Mesenchymal stem cell (in vitro differentiated cells and primary cell): ENCODE measurements at regions not wholly inside any gene's neighbourhood (a gene's known extent, or its start where the extent isn't known, plus 50 kb on each side); places are given as distances from the start of the nearest gene placed in this dataset.

Experiments
- DNase-seq: peaks from one replicate; pipeline ENCODE4 v3.0.0-alpha.2; 2013
- H2AFZ ChIP-seq: one replicate; pipeline ENCODE4 v1.6.1; 2013; ENCODE audit warnings: low read depth, mild to moderate bottlenecking, control low read depth, inconsistent platforms, low read length, moderate library complexity
- H2AK5ac ChIP-seq: 2 replicates; pipeline ENCODE4 v1.6.1; 2013; ENCODE audit warnings: low read length, moderate library complexity, mild to moderate bottlenecking, inconsistent platforms; ENCODE audit not compliant: severe bottlenecking
- H2BK120ac ChIP-seq: one replicate; pipeline ENCODE4 v1.6.1; 2013; ENCODE audit warnings: low read depth, mild to moderate bottlenecking, inconsistent platforms, low read length, moderate library complexity
- H2BK12ac ChIP-seq, 2 experiments: one replicate each; pipeline ENCODE4 v1.6.1; 2013; ENCODE audit warnings: inconsistent platforms in 2 of 2, low read length in 2 of 2, mild to moderate bottlenecking in 2 of 2, moderate library complexity in 2 of 2, control low read depth in 1 of 2
- H2BK15ac ChIP-seq: one replicate; pipeline ENCODE4 v1.6.1; 2013; ENCODE audit warnings: mild to moderate bottlenecking, low read depth, inconsistent platforms; ENCODE audit not compliant: poor library complexity, severe bottlenecking
- H2BK5ac ChIP-seq: 2 replicates; pipeline ENCODE4 v1.6.1; 2013; ENCODE audit warnings: low read depth, mild to moderate bottlenecking, low read length, control low read depth, inconsistent platforms; ENCODE audit not compliant: poor library complexity, severe bottlenecking
- H3K14ac ChIP-seq, 2 experiments: one replicate each; pipeline ENCODE4 v1.6.1; 2013; ENCODE audit warnings: inconsistent platforms in 2 of 2, low read length in 2 of 2, control low read depth in 1 of 2, mild to moderate bottlenecking in 1 of 2, moderate library complexity in 1 of 2
- H3K18ac ChIP-seq, 2 experiments: one replicate each; pipeline ENCODE4 v1.6.1; 2013; ENCODE audit warnings: inconsistent platforms in 2 of 2, low read length in 2 of 2, control low read depth in 1 of 2, low read depth in 1 of 2, mild to moderate bottlenecking in 1 of 2
- H3K23ac ChIP-seq, 2 experiments: one replicate each; pipeline ENCODE4 v1.6.1; 2013; ENCODE audit warnings: inconsistent platforms in 2 of 2, low read length in 2 of 2, mild to moderate bottlenecking in 2 of 2, moderate library complexity in 2 of 2, control low read depth in 1 of 2
- H3K27ac ChIP-seq: 2 replicates; pipeline ENCODE4 v1.5.1; 2013; ENCODE audit warnings: mild to moderate bottlenecking, moderate library complexity, low read length, control low read depth, inconsistent platforms; ENCODE audit not compliant: poor library complexity, severe bottlenecking
- H3K27me3 ChIP-seq, 2 experiments: 2 replicates each; pipeline versions ENCODE4 v1.6.1 to v1.7.0; 2013; ENCODE audit warnings: low read length in 2 of 2, mild to moderate bottlenecking in 2 of 2, moderate library complexity in 2 of 2, control low read depth in 1 of 2, inconsistent platforms in 1 of 2; ENCODE audit not compliant: control insufficient read depth in 1 of 2, insufficient read depth in 1 of 2
- H3K36me3 ChIP-seq, 2 experiments: 2 replicates each; pipeline versions ENCODE4 v1.6.1 to v1.7.0; 2013; ENCODE audit warnings: low read length in 2 of 2, control low read depth in 1 of 2, inconsistent platforms in 1 of 2, low read depth in 1 of 2, mild to moderate bottlenecking in 1 of 2; ENCODE audit not compliant: insufficient read depth in 2 of 2, control insufficient read depth in 1 of 2
- H3K4ac ChIP-seq, 2 experiments: one replicate each; pipeline ENCODE4 v1.6.1; 2013; ENCODE audit warnings: inconsistent platforms in 2 of 2, low read length in 2 of 2, mild to moderate bottlenecking in 2 of 2, moderate library complexity in 2 of 2, control low read depth in 1 of 2, low read depth in 1 of 2
- H3K4me1 ChIP-seq: 2 replicates; pipeline ENCODE4 v1.6.1; 2013; ENCODE audit warnings: low read depth, low read length, control low read depth; ENCODE audit not compliant: control insufficient read depth, insufficient read depth
- H3K4me2 ChIP-seq: 2 replicates; pipeline ENCODE4 v1.6.1; 2013; ENCODE audit warnings: low read length, mild to moderate bottlenecking, inconsistent platforms; ENCODE audit not compliant: poor library complexity, severe bottlenecking
- H3K4me3 ChIP-seq, 2 experiments: 2 replicates each; pipeline versions ENCODE4 v1.5.1 to v1.7.0; 2013; ENCODE audit warnings: low read length in 2 of 2, mild to moderate bottlenecking in 2 of 2, control low read depth in 1 of 2, low read depth in 1 of 2; ENCODE audit not compliant: insufficient read depth in 1 of 2
- H3K79me1 ChIP-seq: replicated peaks from 2 replicates; pipeline ENCODE4 v1.6.1; 2013; ENCODE audit warnings: mild to moderate bottlenecking, control low read depth, low read length, inconsistent platforms; ENCODE audit not compliant: poor library complexity, severe bottlenecking
- H3K9ac ChIP-seq: 2 replicates; pipeline ENCODE4 v1.7.0; 2013; ENCODE audit warnings: mild to moderate bottlenecking, low read length, moderate library complexity
- H3K9me3 ChIP-seq: 2 replicates; pipeline ENCODE4 v1.7.0; 2013; ENCODE audit warnings: mild to moderate bottlenecking, low read length; ENCODE audit not compliant: control insufficient read depth
- H4K8ac ChIP-seq: one replicate; pipeline ENCODE4 v1.6.1; 2013; ENCODE audit warnings: inconsistent platforms, mild to moderate bottlenecking, low read length, moderate library complexity
- H4K91ac ChIP-seq: one replicate; pipeline ENCODE4 v1.6.1; 2013; ENCODE audit warnings: mild to moderate bottlenecking, low read length, inconsistent platforms
- WGBS: methylation state at CpG from one replicate; pipeline ENCODE4 v1.1.7; 2013; ENCODE audit warnings: mixed read lengths; 5-methylcytosine and 5-hydroxymethylcytosine counted together

- Histone ChIP-seq H4K8ac (peak overlapping the region; percentile 46), H3K9me3 (peaks cover 2% of the 10 kb centered on the region), H3K79me1 (no peaks in the 10 kb centered on the region), H2BK120ac (peak overlapping the region; percentile 29), H2BK12ac (peak overlapping the region; percentile 18 to 59), H3K18ac (peak overlapping the region in 1 of 2 experiments; percentile 47), H3K4ac (peak overlapping the region; percentile 13 to 46), H2AFZ (no peak overlapping the region), H3K23ac (peak overlapping the region in 1 of 2 experiments; percentile 46), H2BK5ac (no peak overlapping the region), H2AK5ac (no peak overlapping the region), H3K27me3 (peaks cover 0 to 6% of the 10 kb centered on the region in 2 experiments), H3K4me1 (no peaks in the 10 kb centered on the region), H3K9ac (no peak overlapping the region), H3K4me3 (no peak overlapping the region), H3K27ac (no peak overlapping the region), H4K91ac (peak overlapping the region; percentile 72), H3K4me2 (no peak overlapping the region), H3K14ac (no peak overlapping the region), H2BK15ac (no peak overlapping the region), H3K36me3 (no peaks in the 10 kb centered on the region)
- DNase-seq, result peak; percentile 24
- WGBS, result 55% methylated on average over 10 of the region's 10 CpGs
These were observed 291.5 kb upstream of the ZNF32 start for GRCh38 chr10:43939939-43940820.

- no peak overlapping the region for H3K4me2 ChIP-seq
- no peak overlapping the region for H3K14ac ChIP-seq
- peaks cover 0 to 6% of the 10 kb centered on the region in 2 experiments for H3K27me3 ChIP-seq
- H2BK15ac ChIP-seq, result no peak overlapping the region
- H3K79me1 ChIP-seq, result no peaks in the 10 kb centered on the region
- no peaks in the 10 kb centered on the region for H3K4me1 ChIP-seq
- no peaks in the 10 kb centered on the region for H3K36me3 ChIP-seq
- no peak overlapping the region for H2AK5ac ChIP-seq
- no peak overlapping the region for H2AFZ ChIP-seq
- H2BK12ac ChIP-seq, result peak overlapping the region; percentile 18 to 59
- H3K18ac ChIP-seq, result no peak overlapping the region
- peak overlapping the region; percentile 46 for H4K8ac ChIP-seq
- no peak overlapping the region for H3K9ac ChIP-seq
- H2BK120ac ChIP-seq, result no peak overlapping the region
- H2BK5ac ChIP-seq, result no peak overlapping the region
- H3K27ac ChIP-seq, result no peak overlapping the region
- peak overlapping the region; percentile 13 to 46 for H3K4ac ChIP-seq
- H3K4me3 ChIP-seq, result no peak overlapping the region
- whole genome bisulfite sequencing, result 85% methylated on average over 6 of the region's 6 CpGs
- peaks cover 9% of the 10 kb centered on the region for H3K9me3 ChIP-seq
- DNase-seq, result no peak
- peak overlapping the region; percentile 72 for H4K91ac ChIP-seq
- no peak overlapping the region for H3K23ac ChIP-seq
These were observed 290.8 kb upstream of the ZNF32 start for GRCh38 chr10:43939389-43939938.

- 91% methylated on average over 8 of the region's 8 CpGs for WGBS
- no peak overlapping the region for H3K4me3 ChIP-seq
- no peak overlapping the region for H4K8ac ChIP-seq
- H3K9me3 ChIP-seq, result peaks cover 9% of the 10 kb centered on the region
- no peaks in the 10 kb centered on the region for H3K4me1 ChIP-seq
- H3K9ac ChIP-seq, result no peak overlapping the region
- no peaks in the 10 kb centered on the region for H3K36me3 ChIP-seq
- no peak overlapping the region for H2BK5ac ChIP-seq
- H3K79me1 ChIP-seq, result no peaks in the 10 kb centered on the region
- no peak overlapping the region for H3K18ac ChIP-seq
- no peak overlapping the region for H3K27ac ChIP-seq
- H2AK5ac ChIP-seq, result no peak overlapping the region
- H3K27me3 ChIP-seq, result peaks cover 0 to 6% of the 10 kb centered on the region in 2 experiments
- H3K14ac ChIP-seq, result no peak overlapping the region
- no peak overlapping the region for H2BK15ac ChIP-seq
- no peak overlapping the region for H3K4ac ChIP-seq
- no peak overlapping the region for H3K23ac ChIP-seq
- H2BK120ac ChIP-seq, result no peak overlapping the region
- no peak overlapping the region for H2AFZ ChIP-seq
- H2BK12ac ChIP-seq, result no peak overlapping the region
- no peak for DNase-seq
- no peak overlapping the region for H3K4me2 ChIP-seq
- peak overlapping the region; percentile 2 for H4K91ac ChIP-seq
These were observed 290.1 kb upstream of the ZNF32 start for GRCh38 chr10:43938810-43939209.

- Histone ChIP-seq H3K36me3 (no peaks in the 10 kb centered on the region), H3K27ac (peak overlapping the region; percentile 35), H3K4me1 (peaks cover 7% of the 10 kb centered on the region), H3K9me3 (peaks cover 9% of the 10 kb centered on the region), H3K79me1 (no peaks in the 10 kb centered on the region), H3K4me2 (no peak overlapping the region), H2BK15ac (no peak overlapping the region), H2AK5ac (no peak overlapping the region), H3K9ac (peak overlapping the region; percentile 45), H4K91ac (no peak overlapping the region), H3K14ac (no peak overlapping the region), H3K18ac (no peak overlapping the region), H3K4ac (no peak overlapping the region), H3K27me3 (peaks cover 0 to 8% of the 10 kb centered on the region in 2 experiments), H2AFZ (no peak overlapping the region), H3K4me3 (no peak overlapping the region), H2BK5ac (no peak overlapping the region), H2BK12ac (no peak overlapping the region), H2BK120ac (no peak overlapping the region), H3K23ac (no peak overlapping the region), H4K8ac (no peak overlapping the region)
- WGBS, result 31% methylated on average over 2 of the region's 4 CpGs
- peak; percentile 59 for DNase-seq
These were observed 282.7 kb upstream of the ZNF32 start for GRCh38 chr10:43931308-43931930.
